CD4-positive, alpha-beta T cell (primary cell): ENCODE measurements at regions not wholly inside any gene's neighbourhood (a gene's known extent, or its start where the extent isn't known, plus 50 kb on each side); places are given as distances from the start of the nearest gene placed in this dataset.

Experiments used
- ATAC-seq: fragments of 200-7000 bp; cut with Tn5 transposase; one replicate; pipeline ENCODE4 v1.10.0; 2022; ENCODE audit warnings: mild to moderate bottlenecking; ENCODE audit not compliant: poor library complexity
- CTCF ChIA-PET: fragments of 350-600 bp; sonication (Branson Sonifier 250); formaldehyde crosslinking; loops from one replicate; lab custom pipeline; 2021; ENCODE audit warnings: antibody characterized with exemption, inconsistent platforms; lab: Charles Lee
- POLR2A ChIA-PET: fragments of 350-600 bp; sonication (Branson Sonifier 250); formaldehyde crosslinking; loops from one replicate; lab custom pipeline; 2021; ENCODE audit warnings: antibody characterized with exemption, inconsistent platforms; lab: Charles Lee
- DNase-seq, 14 experiments: peaks; one replicate each; pipeline ENCODE4 v3.0.0-alpha.2; 2013 to 2020; ENCODE audit warnings: mixed read lengths in 2 of 14
- H3K27ac ChIP-seq, 2 donors: one replicate each; pipeline versions ENCODE4 v1.5.1 to v1.7.0; 2013; ENCODE audit warnings: low read length in 2 of 2, low read depth in 1 of 2, mild to moderate bottlenecking in 1 of 2
- H3K27me3 ChIP-seq, 2 experiments: 1 replicate in 1 of 2; 2 replicates in 1 of 2; pipeline versions ENCODE4 v1.6.1 to v1.7.0; 2013; ENCODE audit warnings: low read length in 2 of 2, control low read depth in 1 of 2, mild to moderate bottlenecking in 1 of 2, moderate library complexity in 1 of 2; ENCODE audit not compliant: insufficient read depth in 2 of 2, control insufficient read depth in 1 of 2
- H3K36me3 ChIP-seq: one replicate; pipeline ENCODE4 v1.6.1; 2013; ENCODE audit warnings: low read length, control low read depth; ENCODE audit not compliant: insufficient read depth
- H3K4me1 ChIP-seq: one replicate; pipeline ENCODE4 v1.6.1; 2013; ENCODE audit warnings: low read length, control low read depth; ENCODE audit not compliant: insufficient read depth
- H3K4me3 ChIP-seq: one replicate; pipeline ENCODE4 v1.5.1; 2013; ENCODE audit warnings: mild to moderate bottlenecking, low read length, moderate library complexity
- H3K9me3 ChIP-seq, 2 experiments: 1 replicate in 1 of 2; 2 replicates in 1 of 2; pipeline versions ENCODE4 v1.6.1 to v1.7.0; 2013; ENCODE audit warnings: low read length in 2 of 2, mild to moderate bottlenecking in 2 of 2, control low read depth in 1 of 2, moderate library complexity in 1 of 2; ENCODE audit not compliant: control insufficient read depth in 1 of 2, insufficient read depth in 1 of 2
- H3K27ac Mint-ChIP-seq: one replicate; pipeline ENCODE4 v1.8.0; 2020; ENCODE audit warnings: mixed read lengths
- H3K27me3 Mint-ChIP-seq: one replicate; pipeline ENCODE4 v1.8.0; 2021; ENCODE audit warnings: mixed read lengths
- H3K36me3 Mint-ChIP-seq: one replicate; pipeline ENCODE4 v1.8.0; 2021; ENCODE audit warnings: low read depth, mixed read lengths
- H3K4me1 Mint-ChIP-seq: one replicate; pipeline ENCODE4 v1.8.0; 2021; ENCODE audit warnings: low read depth, mixed read lengths
- H3K4me3 Mint-ChIP-seq: one replicate; pipeline ENCODE4 v1.8.0; 2020; ENCODE audit warnings: mild to moderate bottlenecking, mixed read lengths
- H3K9me3 Mint-ChIP-seq: one replicate; pipeline ENCODE4 v1.8.0; 2020; ENCODE audit warnings: mixed read lengths
- CTCF ChIP-seq: fragments of 200-600 bp; IDR thresholded peaks from one replicate; pipeline ENCODE4 v1.8.0; 2022; ENCODE audit warnings: antibody characterized with exemption, mild to moderate bottlenecking
- intact Hi-C, 2 experiments: fragments of 100-400 bp; cut with DNase I in 1 of 2; cut with micrococcal nuclease in 1 of 2; formaldehyde crosslinking; loops; one replicate each; pipeline versions ENCODE4 v1.15.1 to v1.9.0; 2023 to 2025; cut with DNase I, micrococcal nuclease

- Mint-ChIP-seq H3K27me3 (no peaks in the 10 kb centered on the region), H3K4me1 (no peaks in the 10 kb centered on the region), H3K27ac (no peak overlapping the region), H3K4me3 (no peak overlapping the region), H3K9me3 (no peaks in the 10 kb centered on the region), H3K36me3 (no peaks in the 10 kb centered on the region)
- no peak for TF ChIP-seq CTCF
- ATAC-seq = no peak
- no peak overlapping the region for H3K4me3 ChIP-seq
- H3K36me3 ChIP-seq = no peaks in the 10 kb centered on the region
- H3K27me3 ChIP-seq = no peaks in the 10 kb centered on the region
- intact Hi-C loops = no loop called here
- no peaks in the 10 kb centered on the region for H3K4me1 ChIP-seq
- H3K9me3 ChIP-seq = no peaks in the 10 kb centered on the region
- ChIA-PET POLR2A (no interaction called here), CTCF (no interaction called here)
- no peak for DNase-seq
- H3K27ac ChIP-seq = no peak overlapping the region
Measured at GRCh38 chr2:41194230-41194629, 742.3 kb upstream of the SLC8A1 start.

GRCh38 chr2:41197781-41198180 lies 745.9 kb upstream of the SLC8A1 start:
- no peaks in the 10 kb centered on the region for H3K4me1 ChIP-seq
- H3K36me3 ChIP-seq = no peaks in the 10 kb centered on the region
- no peak for TF ChIP-seq CTCF
- DNase-seq (no peak), ATAC-seq (no peak)
- intact Hi-C loops = no loop called here
- no peaks in the 10 kb centered on the region for H3K9me3 Mint-ChIP-seq
- ChIA-PET CTCF (no interaction called here), POLR2A (no interaction called here)
- no peak overlapping the region for H3K4me3 ChIP-seq
- H3K27ac ChIP-seq = no peak overlapping the region
- H3K27me3 Mint-ChIP-seq = no peaks in the 10 kb centered on the region
- no peaks in the 10 kb centered on the region for H3K4me1 Mint-ChIP-seq
- H3K27me3 ChIP-seq = no peaks in the 10 kb centered on the region
- no peak overlapping the region for H3K27ac Mint-ChIP-seq
- H3K9me3 ChIP-seq = no peaks in the 10 kb centered on the region
- no peak overlapping the region for H3K4me3 Mint-ChIP-seq
- no peaks in the 10 kb centered on the region for H3K36me3 Mint-ChIP-seq

- CTCF ChIA-PET = interaction anchor here (2.5 kb wide), 1 partner anchor 10 kb away, joined by 8 read pairs; no protein-coding TSS in a partner anchor
- no peak for TF ChIP-seq CTCF
- Mint-ChIP-seq H3K4me3 (no peak overlapping the region), H3K9me3 (no peaks in the 10 kb centered on the region), H3K4me1 (no peaks in the 10 kb centered on the region), H3K36me3 (no peaks in the 10 kb centered on the region), H3K27ac (no peak overlapping the region), H3K27me3 (no peaks in the 10 kb centered on the region)
- Histone ChIP-seq H3K36me3 (no peaks in the 10 kb centered on the region), H3K4me3 (no peak overlapping the region), H3K9me3 (no peaks in the 10 kb centered on the region), H3K4me1 (no peaks in the 10 kb centered on the region), H3K27me3 (no peaks in the 10 kb centered on the region), H3K27ac (no peak overlapping the region)
- DNase-seq (no peak), ATAC-seq (no peak)
- POLR2A ChIA-PET = no interaction called here
- intact Hi-C loops = no loop called here
Measured at GRCh38 chr2:41199334-41199733, 747.4 kb upstream of the SLC8A1 start.
